Effector CD8-positive, alpha-beta T cell (primary cell): ENCODE measurements at regions not wholly inside any gene's neighbourhood (a gene's known extent, or its start where the extent isn't known, plus 50 kb on each side); places are given as distances from the start of the nearest gene placed in this dataset.
"Not testable (repeated sequence)": the region's sequence is repeated elsewhere in the genome, so short reads cannot be mapped to it uniquely, and the experiment has no call there.

ENCODE experiments used
- DNase-seq: peaks from one replicate; lab custom pipeline; 2025; lab: John Stamatoyannopoulos, UW

DNA sequence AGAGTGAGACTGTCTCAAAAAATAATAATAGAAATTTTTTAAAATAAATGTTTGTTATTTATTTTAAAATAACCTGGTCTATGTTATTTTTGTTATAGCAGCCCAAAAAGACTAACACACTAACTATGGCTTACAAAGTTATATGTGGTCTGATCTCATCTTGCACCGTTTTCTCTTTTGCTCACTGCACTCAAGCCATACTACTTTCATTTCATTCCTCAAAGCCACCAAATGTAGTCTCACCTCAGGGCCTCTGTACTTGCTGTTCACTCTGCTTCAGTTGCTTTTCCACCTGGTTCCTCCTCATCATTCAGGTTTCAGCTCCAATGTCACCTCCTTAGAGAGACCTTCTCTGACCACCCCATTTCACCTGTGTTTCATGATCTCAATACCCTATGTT lies 55.2 kb upstream of the MDM1 start:
- DNase-seq, result no peak

DNA sequence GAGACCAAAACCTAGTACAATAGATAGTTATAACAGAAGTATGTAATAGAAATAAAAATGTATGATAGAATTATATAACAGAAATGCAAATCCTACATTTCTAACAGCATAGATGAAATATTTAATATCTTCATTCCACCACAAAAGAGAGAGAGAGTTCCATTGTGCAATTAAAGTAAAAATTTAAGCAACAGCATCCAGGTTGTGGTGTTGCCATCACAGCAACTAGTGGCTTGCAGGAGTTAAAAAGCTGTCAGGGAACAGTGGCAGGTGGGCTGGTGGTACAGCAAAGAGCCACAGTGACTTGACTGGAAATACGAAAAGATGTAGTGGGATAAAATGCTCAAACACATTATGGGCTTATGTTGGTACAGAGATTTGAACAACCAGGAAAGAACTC lies 57.1 kb upstream of the MDM1 start:
- DNase-seq, result no peak

- DNase-seq, result no peak
Measured at GRCh38 chr12:68391937-68392336, 59.8 kb upstream of the MDM1 start.

DNA sequence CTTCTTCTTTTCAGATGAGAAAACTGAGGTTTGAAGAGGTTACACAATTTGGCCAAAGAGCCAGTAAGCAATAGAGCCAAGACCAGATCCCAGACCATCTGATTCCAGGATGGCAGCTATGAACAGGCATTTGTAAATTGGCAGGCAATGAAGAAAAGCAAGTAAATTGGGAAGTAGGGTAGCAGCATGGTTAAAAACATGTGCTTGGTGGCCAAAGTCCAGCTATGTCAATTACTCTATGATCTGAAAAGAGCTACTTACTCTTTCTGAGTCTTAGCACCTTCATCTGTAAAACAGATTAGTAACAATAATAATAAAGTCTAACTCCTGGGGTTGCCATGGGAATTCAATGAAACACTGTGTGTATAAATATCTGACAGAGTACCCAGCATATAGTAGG lies 60.2 kb upstream of the MDM1 start:
- DNase-seq, result no peak

- no peak for DNase-seq
Measured at GRCh38 chr12:68393417-68393816, 61.3 kb upstream of the MDM1 start.

- DNase-seq, result no peak
Measured at GRCh38 chr12:68397566-68398158, 65.5 kb upstream of the MDM1 start.

- DNase-seq, result not testable (repeated sequence)
Measured at GRCh38 chr12:68398689-68399088, 66.5 kb upstream of the MDM1 start.

- no peak for DNase-seq
Measured at GRCh38 chr12:68400226-68400829, 68.2 kb upstream of the MDM1 start.

DNA sequence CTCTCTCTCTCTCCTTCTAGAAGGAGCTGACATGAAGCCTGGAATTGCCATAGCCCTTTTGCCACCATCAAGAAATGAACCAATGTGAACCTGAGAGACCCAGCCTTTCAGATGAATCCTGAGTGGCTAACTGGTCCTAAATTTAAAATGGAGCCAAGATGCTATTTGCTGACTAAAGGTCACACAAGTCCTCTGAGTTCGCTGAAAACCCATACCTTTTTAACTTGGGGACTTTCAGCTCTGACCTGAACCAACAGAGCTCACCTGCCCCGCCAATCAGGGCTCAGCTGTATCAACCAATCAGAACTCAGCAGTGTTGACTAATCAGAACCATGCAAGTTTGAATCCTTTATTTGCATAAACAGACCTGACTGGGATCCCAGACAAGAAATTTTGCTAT lies 70.3 kb upstream of the MDM1 start:
- no peak for DNase-seq

GRCh38 chr12:68403296-68403695 lies 71.1 kb upstream of the MDM1 start:
- no peak for DNase-seq

GRCh38 chr12:68403711-68404110 lies 71.5 kb upstream of the MDM1 start:
- no peak for DNase-seq

DNA sequence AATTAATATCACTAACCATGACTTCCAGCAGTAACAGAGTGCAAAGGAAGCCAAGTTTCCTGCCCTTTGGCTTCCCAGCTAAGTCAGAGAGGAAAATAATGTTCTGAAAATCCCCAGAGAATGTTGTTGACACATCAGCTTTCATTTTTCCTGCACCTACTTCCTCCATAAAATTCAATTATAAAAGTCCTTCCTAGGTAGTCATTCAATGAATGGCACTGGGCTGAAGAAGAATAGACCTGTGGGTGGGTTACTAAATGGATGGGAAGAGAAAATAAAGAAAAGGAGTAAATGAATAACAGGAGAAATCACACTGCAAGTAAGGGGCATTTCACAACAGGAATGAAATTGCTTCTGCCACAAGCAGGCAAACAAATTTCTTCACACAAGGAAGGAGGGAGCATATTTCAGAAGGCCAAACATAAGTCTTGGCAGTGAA lies 73.2 kb upstream of the MDM1 start:
- DNase-seq, result no peak

DNA sequence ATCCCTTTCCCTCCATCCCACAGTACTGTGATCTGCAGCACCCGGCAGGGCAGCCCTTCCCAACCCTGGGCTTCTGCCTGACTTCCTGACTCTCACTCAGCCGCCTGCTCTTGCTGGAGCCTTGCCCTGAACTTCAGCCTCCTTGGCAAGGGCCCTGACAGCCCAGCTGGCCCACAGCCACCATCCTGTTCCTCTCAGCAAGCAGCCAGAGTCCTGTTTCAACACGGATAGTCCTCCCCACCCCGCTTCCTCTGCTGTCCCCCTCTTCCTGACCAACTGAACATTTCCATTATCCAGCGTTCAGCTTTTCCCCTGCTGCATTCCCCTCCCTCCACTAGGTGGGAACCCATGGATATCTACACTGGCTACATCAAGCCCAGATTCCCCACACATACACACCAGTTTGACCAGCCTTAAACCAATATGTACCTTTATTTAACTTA lies 74.0 kb upstream of the MDM1 start:
- no peak for DNase-seq

GRCh38 chr12:68406911-68407310 lies 74.7 kb upstream of the MDM1 start:
- no peak for DNase-seq

DNA sequence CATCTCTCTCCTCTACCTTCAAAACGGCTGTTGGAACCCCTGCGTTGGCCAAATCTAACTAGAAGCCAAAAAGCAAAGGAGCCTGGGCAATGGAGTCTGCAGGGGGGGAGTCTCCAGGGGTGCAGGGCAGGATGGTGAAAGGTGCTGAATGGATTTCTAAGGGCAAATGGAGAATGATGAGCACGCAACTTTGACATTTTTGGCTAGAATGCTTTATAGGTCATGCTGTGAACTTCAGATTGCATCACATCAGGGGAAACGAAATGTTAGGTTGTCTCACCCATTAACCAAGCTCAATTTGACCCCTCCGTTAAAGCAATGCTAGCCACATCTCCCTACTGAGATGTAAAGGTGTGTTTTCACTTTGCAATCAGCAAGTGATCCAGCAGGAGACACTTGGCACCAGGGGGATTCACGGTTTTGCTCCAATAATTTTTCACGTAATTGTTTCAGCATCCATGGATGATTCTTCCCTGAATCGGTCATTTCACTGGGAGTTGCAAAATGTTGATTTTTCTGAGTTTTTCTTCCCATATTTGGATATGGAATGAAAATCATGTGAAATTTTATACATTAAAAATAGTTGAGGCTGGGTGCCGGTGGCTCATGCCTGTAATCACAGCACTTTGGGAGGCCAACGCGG lies 78.0 kb upstream of the MDM1 start:
- DNase-seq, result no peak

DNA sequence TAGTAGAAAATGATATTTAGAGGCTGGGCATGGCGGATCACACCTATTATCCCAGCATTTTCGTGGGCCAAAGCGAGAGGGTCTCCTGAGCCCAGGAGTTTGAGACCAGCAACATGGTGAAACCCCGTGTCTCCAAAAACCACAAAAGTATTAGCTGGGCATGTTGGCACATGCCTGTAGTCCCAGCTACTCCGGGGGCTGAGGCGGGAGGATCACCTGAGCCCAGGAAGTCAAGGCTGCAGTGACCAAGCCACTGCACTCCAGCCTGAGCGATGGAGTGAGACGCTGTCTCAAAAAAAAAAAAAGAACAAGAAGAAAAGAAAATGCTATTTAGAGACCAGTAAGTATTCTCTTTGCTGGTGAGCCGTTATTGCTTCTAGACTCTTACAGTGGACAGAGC lies 79.2 kb upstream of the MDM1 start:
- DNase-seq, result no peak

DNA sequence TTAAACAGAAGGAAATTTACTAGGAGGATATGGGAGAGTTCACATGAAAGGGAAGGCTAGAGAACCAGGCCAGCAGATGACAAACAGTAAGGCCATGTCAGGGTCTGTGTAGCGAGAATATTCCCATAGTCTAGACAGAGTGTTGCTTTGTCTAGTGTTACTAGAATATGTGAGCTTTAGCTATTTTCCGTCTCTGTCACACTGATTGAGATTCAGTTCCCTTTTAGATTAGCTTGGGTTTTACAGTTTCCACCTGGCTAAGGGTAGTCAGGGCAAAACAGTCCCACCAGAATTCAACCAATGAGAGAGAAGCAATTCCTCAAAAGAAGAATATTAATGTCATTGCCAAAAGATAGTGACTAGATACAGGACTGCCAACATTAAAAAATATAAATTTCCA lies 82.8 kb upstream of the MDM1 start:
- no peak for DNase-seq

GRCh38 chr12:68416350-68416749 lies 84.2 kb upstream of the MDM1 start:
- no peak for DNase-seq

- no peak for DNase-seq
Measured at GRCh38 chr12:68416826-68417225, 84.7 kb upstream of the MDM1 start.

- no peak for DNase-seq
Measured at GRCh38 chr12:68418137-68418460, 85.9 kb upstream of the MDM1 start.

GRCh38 chr12:68420225-68421010 lies 88.3 kb upstream of the MDM1 start:
- DNase-seq, result no peak

DNA sequence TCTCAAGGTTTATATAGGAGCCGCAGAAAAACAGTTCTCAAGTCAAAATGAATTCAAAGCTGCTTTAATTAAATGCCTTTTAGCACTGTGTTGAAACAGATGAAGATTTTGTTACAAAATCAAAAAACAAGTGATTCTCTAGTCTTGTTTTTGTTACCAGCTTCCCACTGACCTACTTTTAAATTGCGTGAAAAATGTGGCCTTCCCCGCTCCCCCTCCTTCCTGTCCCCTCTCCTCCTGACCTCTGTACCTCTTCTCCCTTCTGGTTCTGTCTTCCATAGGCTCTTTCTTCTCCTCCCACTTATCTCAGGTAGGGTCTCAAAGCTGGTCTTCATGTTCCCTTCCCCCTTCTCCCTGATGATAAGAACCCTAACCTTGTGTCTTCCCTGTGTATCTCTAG lies 90.0 kb upstream of the MDM1 start:
- no peak for DNase-seq

DNA sequence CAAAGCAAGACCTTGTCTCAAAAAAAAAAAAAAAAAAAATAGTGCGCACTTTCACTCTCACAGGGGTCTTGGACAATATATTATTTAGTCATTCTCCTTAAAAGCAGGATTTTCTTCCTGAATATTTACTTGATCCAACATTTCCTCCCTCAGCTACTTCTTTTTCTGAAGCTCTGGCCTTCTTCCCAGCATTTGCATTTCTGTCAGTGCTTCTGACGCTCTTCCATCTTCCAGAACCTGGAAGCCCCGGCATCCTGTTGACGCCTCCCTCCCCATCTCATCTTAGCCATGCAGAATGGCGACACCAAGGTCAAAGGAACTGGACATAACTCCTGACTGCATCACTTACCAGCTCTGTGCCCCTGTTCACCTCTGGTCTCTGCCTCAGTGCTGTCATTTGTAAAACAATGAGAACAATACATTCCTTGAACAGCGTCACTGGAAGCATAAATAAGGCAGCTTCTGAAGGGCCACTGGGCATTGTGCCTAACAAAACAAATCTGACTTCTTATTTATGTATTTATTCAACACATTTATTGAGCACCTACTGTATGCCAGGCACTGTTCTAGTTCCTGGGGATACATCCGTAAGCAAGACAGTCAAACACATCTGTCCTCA lies 90.9 kb upstream of the MDM1 start:
- DNase-seq, result no peak
